ENCODE measurements at regions not wholly inside any gene's neighbourhood (a gene's known extent, or its start where the extent isn't known, plus 50 kb on each side); places are given as distances from the start of the nearest gene placed in this dataset.

- H3K36me3 ChIP-seq, result no peaks in the 10 kb centered on the region
- no peak overlapping the region for H3K4me3 ChIP-seq
- TF ChIP-seq, protein P1, sequence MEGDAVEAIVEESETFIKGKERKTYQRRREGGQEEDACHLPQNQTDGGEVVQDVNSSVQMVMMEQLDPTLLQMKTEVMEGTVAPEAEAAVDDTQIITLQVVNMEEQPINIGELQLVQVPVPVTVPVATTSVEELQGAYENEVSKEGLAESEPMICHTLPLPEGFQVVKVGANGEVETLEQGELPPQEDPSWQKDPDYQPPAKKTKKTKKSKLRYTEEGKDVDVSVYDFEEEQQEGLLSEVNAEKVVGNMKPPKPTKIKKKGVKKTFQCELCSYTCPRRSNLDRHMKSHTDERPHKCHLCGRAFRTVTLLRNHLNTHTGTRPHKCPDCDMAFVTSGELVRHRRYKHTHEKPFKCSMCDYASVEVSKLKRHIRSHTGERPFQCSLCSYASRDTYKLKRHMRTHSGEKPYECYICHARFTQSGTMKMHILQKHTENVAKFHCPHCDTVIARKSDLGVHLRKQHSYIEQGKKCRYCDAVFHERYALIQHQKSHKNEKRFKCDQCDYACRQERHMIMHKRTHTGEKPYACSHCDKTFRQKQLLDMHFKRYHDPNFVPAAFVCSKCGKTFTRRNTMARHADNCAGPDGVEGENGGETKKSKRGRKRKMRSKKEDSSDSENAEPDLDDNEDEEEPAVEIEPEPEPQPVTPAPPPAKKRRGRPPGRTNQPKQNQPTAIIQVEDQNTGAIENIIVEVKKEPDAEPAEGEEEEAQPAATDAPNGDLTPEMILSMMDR (IDR thresholded peaks at IDR 0.05), result no peak
- ATAC-seq (ENCODE audit: insufficient number of reproducible peaks, low FRiP score, low read depth) (no peak), DNase-seq (ENCODE audit: low spot score) (no peak)
- H3K4me1 ChIP-seq (ENCODE audit: control insufficient read depth in 1 of 2, low read depth in 2 of 2), result peaks cover 6 to 17% of the 10 kb centered on the region in 2 donors
- H3K9me3 ChIP-seq, result no peaks in the 10 kb centered on the region
- H3K27me3 ChIP-seq (replicated peaks; ENCODE audit: insufficient read depth), result no peaks in the 10 kb centered on the region
- no peak overlapping the region for H3K27ac ChIP-seq
Observed at GRCh38 chr5:68086439-68086838, 129.1 kb upstream of the PIK3R1 start.

GRCh38 chr5:68084396-68084795 is 131.2 kb upstream of the PIK3R1 start:
- DNase-seq (ENCODE audit: low spot score) (no peak), ATAC-seq (ENCODE audit: insufficient number of reproducible peaks, low FRiP score, low read depth) (no peak)
- no peaks in the 10 kb centered on the region for H3K27me3 ChIP-seq (replicated peaks; ENCODE audit: insufficient read depth)
- no peak overlapping the region for H3K27ac ChIP-seq
- no peaks in the 10 kb centered on the region for H3K36me3 ChIP-seq
- H3K9me3 ChIP-seq, result no peaks in the 10 kb centered on the region
- TF ChIP-seq, protein P1 (IDR thresholded peaks at IDR 0.05), result no peak
- no peak overlapping the region for H3K4me3 ChIP-seq
- H3K4me1 ChIP-seq (ENCODE audit: control insufficient read depth in 1 of 2, low read depth in 2 of 2), result peaks cover 6 to 17% of the 10 kb centered on the region in 2 donors

DNA sequence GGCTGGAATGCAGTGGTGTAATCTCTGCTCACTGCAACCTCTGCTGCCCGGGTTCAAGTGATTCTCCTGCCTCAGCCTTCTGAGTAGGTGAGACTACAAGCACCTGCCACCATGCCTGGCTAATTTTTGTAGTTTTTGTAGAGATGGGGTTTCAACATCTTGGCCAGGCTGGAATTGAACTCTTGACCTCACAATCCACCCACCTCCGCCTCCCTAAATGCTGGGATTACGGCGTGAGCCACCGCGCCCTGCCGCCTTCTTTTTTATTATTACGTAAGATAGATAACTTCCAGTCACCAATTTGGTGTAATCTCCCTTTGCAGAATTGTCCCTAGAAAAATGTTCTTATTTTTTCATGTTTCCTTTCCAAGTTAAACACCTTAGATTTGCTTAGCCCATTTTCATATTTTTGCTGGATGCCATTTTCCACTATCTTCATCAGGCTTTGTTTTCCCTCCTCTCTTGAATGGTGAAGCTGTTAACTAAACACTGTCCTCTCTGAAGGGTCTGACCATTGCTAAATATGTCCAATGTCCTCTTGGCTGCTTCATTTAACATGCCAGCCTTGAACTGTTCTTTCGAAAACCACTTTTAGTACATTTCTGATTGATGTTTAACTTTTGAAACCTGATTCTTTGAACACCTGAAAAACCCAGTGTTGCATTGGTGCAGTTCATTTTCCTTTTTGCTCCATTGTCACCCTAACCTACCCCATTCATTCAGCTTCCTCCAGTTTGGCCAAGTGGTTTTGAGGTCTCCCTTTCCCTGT is 135.1 kb upstream of the PIK3R1 start:
- H3K36me3 ChIP-seq, result no peaks in the 10 kb centered on the region
- ATAC-seq (ENCODE audit: insufficient number of reproducible peaks, low FRiP score, low read depth), result no peak
- no peaks in the 10 kb centered on the region for H3K4me1 ChIP-seq (ENCODE audit: control insufficient read depth in 1 of 2, low read depth in 2 of 2)
- H3K27me3 ChIP-seq (replicated peaks; ENCODE audit: insufficient read depth), result no peaks in the 10 kb centered on the region
- TF ChIP-seq, protein P1 (IDR thresholded peaks at IDR 0.05), result no peak
- H3K4me3 ChIP-seq, result no peak overlapping the region
- no peaks in the 10 kb centered on the region for H3K9me3 ChIP-seq
- DNase-seq (ENCODE audit: low spot score), result no peak
- H3K27ac ChIP-seq, result no peak overlapping the region

- Histone ChIP-seq H3K4me3 (no peak overlapping the region), H3K27ac (no peak overlapping the region), H3K36me3 (no peaks in the 10 kb centered on the region), H3K27me3 (replicated peaks; ENCODE audit: insufficient read depth) (no peaks in the 10 kb centered on the region), H3K4me1 (ENCODE audit: control insufficient read depth in 1 of 2, low read depth in 2 of 2) (no peaks in the 10 kb centered on the region), H3K9me3 (no peaks in the 10 kb centered on the region)
- DNase-seq (ENCODE audit: low spot score) (no peak), ATAC-seq (ENCODE audit: insufficient number of reproducible peaks, low FRiP score, low read depth) (no peak)
- TF ChIP-seq, protein P1 (IDR thresholded peaks at IDR 0.05), result no peak
Observed at GRCh38 chr5:68077349-68077894, 138.1 kb upstream of the PIK3R1 start.

DNA sequence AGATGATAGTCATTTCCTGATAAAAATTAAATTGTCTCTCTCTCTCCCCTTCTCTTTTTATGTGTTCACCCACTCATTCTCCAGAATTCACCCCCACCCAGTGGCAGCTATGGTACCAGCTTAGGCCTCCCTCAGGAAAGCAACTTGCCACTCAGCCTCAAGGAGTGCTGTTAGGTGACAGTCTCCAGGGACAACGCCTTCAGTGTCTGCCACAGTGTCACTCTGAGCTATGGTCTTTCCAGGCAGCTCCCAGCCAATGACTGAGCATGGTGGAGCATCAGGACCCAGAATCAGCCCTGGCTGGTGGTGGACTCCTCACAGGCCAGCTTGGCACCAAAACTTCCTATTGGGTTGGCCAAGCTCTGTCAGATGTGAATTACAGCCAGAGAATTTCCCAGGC is 140.9 kb upstream of the PIK3R1 start:
- H3K4me3 ChIP-seq, result no peak overlapping the region
- no peak for ATAC-seq (ENCODE audit: insufficient number of reproducible peaks, low FRiP score, low read depth)
- TF ChIP-seq, protein P1 (IDR thresholded peaks at IDR 0.05), result no peak

More for the DNA sequence above, 140.9 kb upstream of the PIK3R1 start:
- DNase-seq (ENCODE audit: low spot score), result no peak
- no peaks in the 10 kb centered on the region for H3K27me3 ChIP-seq (replicated peaks; ENCODE audit: insufficient read depth)
- H3K9me3 ChIP-seq, result no peaks in the 10 kb centered on the region
- no peaks in the 10 kb centered on the region for H3K36me3 ChIP-seq
- no peak overlapping the region for H3K27ac ChIP-seq
- H3K4me1 ChIP-seq (ENCODE audit: control insufficient read depth in 1 of 2, low read depth in 2 of 2), result no peaks in the 10 kb centered on the region
